Urothelium cell line (cell line): ENCODE measurements at regions not wholly inside any gene's neighbourhood (a gene's known extent, or its start where the extent isn't known, plus 50 kb on each side); places are given as distances from the start of the nearest gene placed in this dataset.

Source experiments
- DNase-seq: peaks from one replicate; pipeline ENCODE4 v3.0.0; 2011; ENCODE audit warnings: low spot score, mixed read lengths
- FAIRE-seq: peaks from 2 replicates; lab custom pipeline; 2011; peaks lifted over from hg19 to GRCh38; lab: Jason Lieb, UNC

DNA sequence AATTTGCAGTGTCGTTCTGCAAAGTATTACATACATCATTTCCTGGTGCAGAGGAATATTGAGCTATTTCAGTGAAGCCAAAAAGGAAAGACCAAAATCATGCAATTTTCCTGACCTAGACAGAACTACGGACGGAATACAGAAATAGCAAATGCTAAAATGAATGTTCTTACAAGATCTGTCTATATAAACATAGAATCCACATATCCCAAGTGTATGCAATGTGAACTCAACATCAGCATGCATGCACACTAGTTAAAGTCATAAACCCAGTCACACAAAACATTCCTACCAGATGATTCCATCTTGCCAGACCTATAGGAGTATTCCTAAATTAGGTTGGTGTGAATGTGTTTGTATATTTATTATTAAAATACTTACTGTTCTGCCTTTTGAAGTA, 383.7 kb upstream of the ZNF507 start:
- DNase-seq: no peak
- no peak for FAIRE-seq

DNA sequence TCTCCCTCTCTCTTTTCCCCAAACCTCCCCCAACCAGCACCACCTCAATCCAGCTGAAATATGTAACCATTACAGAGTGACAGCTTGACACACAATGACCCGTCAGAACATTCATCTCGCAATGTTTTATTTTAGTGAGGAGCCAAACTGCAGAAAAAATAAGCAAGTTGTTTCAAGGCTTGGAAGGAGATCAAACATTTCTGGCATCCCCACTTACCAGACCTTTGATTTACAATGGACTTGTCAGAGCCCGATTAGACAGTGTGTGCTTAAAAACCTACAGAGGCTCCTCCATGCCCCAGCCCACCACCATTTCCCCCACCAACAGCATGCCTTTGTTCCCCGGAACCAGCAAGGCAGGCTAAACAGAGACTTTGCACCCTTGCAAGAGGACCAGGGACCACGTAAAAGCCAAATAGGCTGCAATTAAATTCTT, 382.8 kb upstream of the ZNF507 start:
- FAIRE-seq: no peak
- peak; percentile 24 for DNase-seq

DNA sequence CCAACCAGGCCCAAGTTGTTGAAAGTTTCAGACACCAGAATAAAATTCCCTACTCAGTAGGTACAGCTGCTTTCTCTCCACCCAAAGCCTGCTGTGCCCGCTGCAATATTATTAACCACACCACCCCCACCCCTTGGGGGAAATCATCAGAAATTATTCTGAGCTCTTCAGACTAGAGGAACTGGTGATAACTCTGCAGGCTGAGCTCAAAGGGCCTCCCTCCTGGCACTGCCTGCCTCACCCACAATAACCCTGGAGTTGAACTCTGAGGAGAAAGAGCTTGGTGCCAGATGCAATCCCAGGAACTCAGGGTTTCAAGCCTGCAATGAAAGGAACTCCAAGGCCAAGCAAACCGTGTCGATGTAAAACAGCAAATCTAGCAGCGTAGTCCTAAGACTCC, 381.7 kb upstream of the ZNF507 start:
- FAIRE-seq (no peak), DNase-seq (no peak)

DNA sequence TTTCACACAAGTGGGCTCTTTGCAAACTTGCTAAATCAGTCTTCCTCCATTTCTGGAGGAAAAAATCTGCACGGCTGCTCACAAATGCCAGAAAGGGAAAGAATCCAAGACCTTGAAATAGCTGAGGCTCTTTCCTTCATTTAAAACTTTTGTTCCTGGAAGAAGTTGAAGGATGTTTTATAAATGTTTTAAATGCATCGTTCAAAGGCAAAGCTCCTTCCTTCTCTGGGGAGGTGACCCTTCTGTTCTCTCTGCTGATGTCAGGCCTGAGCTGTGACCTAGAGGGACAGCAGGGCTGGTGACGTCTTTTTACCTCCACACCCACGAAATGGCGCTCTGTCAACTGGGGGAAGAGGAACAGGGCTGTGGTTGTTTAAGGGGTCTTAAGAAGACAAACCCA, 376.4 kb upstream of the ZNF507 start:
- DNase-seq (no peak), FAIRE-seq (no peak)

DNA sequence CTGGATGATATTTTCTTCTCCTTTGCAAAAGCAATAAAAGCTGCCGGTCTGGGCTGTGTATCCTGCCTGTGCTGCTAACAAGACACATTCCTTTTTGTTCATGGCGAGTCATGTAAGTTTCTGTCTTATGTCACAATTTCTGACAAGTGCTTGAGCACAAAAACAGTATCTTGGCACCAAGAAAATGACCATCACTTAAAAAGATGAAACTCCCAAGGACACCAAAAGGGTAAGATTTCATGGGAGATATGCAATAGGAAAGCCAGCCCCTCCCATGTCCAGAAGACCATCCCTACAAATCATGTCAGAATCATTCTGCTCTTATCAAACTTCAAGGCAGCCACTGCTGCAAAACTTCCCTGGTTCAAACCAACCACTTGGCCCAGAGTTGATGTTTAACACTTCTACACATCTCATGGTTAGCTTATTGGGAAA, 375.4 kb upstream of the ZNF507 start:
- no peak for FAIRE-seq
- DNase-seq: no peak

DNA sequence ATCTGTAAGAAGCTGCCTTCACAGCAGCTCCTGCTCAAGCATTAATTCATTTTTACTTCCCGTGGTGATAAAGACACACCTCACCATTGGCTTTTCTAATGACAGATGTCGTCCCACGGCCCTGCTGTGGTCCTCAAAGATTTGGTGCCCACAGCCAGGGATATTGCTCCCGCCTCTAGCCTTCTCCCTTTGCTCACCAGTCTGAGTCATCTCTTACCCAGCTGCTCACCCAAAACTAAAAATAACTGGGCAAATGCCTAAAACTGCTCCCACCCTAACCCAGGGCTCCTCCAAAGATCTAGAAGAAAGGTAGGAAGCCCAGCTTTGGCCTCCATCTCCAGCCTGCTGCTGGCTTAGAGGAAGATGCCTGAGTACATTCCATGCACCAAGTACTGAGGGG, 371.1 kb upstream of the ZNF507 start:
- FAIRE-seq: no peak
- no peak for DNase-seq

DNA sequence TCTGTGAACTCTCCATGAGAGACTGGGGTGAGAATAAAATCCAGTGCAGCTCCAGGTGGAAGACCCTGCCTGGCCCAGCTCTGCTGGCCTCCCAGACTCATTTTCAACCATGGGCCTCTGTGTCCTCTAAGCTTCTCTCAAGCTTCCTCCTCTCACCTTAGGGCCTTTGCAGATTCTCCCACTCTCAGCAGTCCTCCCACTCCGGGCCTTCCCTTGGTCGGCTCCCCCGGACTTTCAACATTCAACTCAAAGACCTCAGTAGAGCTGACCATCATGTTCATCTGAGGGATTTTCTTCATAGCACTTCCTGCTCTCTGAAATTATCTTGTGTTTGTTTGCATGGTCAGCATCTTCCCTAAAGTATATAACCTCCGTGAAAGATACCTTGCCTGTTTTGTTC, 370.5 kb upstream of the ZNF507 start:
- DNase-seq: no peak
- FAIRE-seq: no peak

DNA sequence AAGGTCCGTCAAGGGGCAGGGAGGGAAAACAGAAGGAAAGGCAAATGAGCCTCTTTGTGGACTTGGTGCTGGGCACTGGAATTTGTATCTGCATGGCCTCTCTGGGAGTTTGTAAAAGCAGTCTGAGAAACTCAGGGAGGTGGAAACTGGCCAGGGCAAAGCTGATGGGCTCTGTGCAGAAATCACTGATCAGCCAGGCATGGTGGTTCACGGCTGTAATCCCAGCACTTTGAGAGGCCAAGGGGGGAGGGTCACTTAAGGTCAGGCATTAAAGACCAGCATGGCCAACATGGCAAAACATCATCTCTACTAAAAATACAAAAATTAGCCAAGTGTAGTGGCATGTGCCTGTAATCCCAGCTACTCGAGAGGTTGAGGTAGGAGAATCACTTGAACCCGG, 369.9 kb upstream of the ZNF507 start:
- DNase-seq (no peak), FAIRE-seq (no peak)

DNA sequence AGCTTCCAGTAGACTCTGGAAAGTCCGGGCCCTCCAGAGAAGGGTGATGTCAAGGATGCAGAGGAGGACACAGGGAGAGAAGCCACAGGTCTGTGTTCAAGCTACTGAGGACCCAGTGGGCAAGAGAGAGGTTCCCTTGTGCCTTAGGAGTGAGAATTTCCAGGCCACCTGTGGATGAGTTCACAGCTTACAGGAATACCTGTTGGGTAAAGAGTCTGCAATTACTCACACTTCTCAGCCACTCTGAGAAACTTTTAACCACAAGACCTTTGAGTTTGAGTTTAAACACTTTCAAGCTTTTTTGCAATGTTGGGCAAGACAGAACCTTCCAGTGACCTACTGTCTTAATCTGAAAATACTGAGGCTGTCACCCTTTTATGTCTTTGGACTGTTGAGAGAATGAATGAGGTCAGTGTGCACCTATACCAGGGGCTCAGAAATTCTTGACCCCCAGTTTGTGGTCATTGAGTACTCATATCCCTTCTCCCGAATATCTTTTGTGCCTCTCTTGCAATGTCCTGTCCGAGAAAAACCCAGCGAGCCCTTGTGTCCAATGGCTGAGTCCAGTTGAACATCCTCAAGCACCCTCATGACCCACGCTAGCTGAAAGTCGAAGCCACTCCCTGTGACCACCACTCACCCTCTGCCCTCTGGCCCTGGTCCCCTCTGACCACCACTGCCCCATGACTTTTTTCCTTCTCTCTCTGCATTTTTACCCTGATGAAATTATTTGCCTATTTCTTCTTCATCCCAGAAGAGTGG, 368.5 kb upstream of the ZNF507 start:
- FAIRE-seq (no peak), DNase-seq (no peak)

DNA sequence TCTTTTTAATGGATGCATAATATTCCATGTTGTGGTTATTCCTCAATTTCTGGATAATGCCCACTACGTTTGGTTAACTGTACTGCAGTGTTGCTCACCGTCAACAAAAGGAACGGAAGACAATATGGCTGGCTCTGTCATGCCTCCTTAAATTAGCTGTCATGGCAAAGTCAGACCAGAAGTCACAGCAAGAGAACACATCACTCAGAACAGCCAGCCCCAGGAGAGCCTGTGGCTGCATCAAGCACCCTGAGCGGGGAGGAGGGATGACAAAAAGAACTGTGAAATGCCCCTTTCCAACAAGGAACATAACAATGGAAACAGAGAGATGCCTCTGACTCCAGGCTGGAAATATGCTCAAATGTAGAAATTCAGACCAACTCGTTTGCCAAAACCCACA, 366.0 kb upstream of the ZNF507 start:
- FAIRE-seq (no peak), DNase-seq (no peak)

DNA sequence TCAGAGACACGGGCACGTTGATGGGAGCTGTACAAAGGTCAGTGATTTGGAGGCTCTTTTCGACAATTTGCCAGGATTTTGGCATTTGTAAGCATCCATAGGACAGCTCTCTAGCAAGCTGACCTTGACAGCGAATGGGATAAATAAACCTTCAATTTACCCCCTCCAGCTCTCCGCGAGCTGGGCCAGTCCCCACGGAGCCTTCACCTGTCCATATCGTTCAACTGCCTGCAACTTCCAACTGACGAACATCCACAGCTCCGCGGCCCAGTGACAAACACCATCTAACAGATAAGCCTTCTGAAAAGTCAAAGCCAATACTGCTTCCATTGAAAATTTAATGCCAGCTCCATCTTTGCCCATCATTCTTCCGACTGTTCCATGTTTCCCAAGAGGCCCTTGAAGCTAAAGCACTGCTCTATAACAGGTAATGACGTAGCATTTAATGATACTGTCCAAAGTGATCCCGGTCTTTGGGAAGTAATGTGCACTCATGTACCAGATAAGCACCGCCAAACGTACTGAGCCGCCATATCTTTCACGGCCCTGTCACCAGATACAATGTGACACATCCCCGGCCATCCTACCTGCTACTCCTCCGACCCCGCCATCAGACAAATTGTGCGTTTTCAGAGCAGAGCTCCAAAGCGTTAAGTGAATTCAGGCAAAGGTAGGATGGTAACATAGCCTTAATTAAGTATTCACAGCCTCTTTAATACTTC, 365.3 kb upstream of the ZNF507 start:
- FAIRE-seq (no peak), DNase-seq (no peak)

DNA sequence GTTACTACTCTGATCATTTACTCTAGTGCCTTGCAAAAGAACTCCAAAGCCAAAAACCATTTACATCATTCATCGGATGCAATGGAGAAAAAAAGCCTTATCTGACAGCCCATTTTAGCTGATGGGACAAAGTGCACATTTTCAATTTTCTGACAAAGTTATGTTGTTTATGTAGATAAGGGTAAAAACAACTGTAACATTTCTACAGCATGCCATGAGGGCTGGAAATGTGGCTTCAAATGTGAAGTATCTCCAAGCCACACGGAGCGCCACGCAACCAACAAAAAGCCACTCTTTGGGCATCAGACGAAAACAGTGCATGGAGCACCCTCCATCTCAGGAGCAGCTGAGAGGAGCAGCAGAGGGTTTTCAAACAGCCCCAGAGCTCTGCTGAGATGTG, 364.6 kb upstream of the ZNF507 start:
- no peak for DNase-seq

DNA sequence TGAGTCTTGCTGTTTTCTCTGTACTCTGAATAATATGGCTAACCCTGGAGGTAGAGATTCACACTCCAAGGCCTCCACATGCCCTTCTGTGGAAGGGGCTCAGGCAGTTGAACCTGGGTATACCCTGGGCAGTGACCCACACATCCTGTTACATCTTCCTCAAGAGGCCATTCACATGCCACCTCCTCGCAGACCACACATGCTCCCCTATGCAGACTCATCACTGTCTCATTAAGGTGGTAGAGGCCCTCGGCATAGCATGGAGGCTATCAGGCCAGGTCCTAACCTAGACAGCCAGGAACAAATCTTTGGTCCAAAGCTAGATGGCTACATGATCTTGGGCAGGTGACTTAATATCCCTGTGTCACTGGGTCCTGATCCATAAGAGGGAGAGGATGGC, 363.9 kb upstream of the ZNF507 start:
- DNase-seq (no peak), FAIRE-seq (no peak)

More for the DNA sequence above, 364.6 kb upstream of the ZNF507 start:
- no peak for FAIRE-seq

DNA sequence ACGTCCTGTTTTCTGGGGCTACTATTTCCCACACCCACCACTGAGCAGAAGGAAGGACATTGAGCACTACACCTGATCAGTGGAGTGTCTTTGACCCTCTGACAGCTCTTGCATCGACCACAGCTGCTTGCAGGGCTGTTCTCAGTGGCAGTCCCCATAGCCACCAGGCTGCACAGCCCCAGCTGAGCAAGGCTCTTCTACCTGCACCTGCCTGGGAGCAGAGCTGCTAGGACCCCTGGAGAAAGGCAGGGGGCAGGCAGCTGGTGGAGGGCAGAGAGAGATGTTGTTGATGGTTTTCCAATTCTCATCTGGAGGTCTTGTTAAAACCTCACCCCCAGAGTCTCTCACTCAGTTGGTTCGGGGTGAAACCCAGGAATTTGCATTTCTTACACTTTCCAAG, 361.8 kb upstream of the ZNF507 start:
- no peak for DNase-seq
- no peak for FAIRE-seq

DNA sequence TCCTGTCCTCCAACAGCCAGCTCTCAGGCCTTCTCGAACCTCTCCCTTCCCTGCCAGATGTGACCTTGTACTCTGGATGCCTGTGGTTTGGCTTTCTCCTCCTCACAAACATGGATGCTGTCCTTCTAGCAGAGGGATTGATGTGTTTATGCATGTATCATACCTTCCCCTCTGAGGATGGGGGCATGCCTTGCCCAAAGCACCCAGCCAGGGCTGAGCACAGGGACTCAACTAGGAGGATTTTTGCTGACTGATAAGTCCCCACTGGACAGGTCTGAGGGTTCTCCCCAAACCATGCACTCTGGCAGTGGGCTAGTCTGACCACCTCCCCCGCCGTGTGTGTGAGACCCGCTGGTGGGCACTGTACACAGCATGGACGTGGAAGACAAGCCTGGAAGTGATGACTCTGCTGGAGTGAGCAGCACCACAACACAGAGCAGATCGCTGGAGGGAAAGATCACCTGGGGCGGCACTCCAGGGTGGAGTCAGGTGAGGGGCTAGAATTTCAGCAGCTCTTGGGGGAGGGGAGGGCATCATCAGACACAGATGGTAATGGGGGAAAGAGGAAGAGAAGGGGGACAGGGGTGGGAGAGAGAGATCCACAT, 360.3 kb upstream of the ZNF507 start:
- no peak for DNase-seq
- FAIRE-seq: no peak

DNA sequence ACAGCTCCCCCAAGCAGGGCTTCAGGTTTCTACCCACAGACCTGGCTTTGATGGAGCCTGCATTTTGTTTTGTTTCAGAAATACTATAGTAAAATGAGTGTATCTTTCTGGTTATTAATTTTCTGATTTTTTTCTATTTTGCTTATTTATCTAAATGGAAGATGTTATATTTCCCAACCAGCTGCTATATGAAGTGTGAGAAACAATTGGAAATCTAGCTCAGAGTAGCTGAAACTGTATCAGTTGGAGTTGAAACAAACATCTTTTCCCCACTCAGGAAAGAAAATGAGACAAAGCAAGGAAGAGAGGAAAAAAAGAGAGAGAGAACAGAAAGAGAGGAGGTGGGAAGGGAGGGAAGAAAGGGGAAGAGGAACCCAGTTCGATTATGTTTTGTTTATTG, 358.5 kb upstream of the ZNF507 start:
- FAIRE-seq (no peak), DNase-seq (no peak)

DNA sequence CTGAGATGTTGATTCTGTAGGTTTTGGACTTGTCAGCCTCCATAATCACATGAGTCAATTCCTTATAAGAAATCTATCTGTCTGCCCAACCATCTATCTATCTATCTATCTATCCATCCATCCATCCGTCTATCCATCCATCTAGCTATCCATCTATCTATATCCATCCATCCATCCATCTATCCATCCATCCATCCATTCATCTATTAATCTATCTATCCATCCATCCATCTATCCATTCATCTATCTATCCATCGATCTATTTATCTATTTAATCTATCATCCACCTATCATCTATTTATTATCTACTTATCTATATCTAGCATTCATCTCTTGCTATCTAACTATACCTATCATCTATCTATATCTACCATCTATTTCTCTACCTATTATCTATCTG, 357.2 kb upstream of the ZNF507 start:
- DNase-seq (no peak), FAIRE-seq (no peak)

DNA sequence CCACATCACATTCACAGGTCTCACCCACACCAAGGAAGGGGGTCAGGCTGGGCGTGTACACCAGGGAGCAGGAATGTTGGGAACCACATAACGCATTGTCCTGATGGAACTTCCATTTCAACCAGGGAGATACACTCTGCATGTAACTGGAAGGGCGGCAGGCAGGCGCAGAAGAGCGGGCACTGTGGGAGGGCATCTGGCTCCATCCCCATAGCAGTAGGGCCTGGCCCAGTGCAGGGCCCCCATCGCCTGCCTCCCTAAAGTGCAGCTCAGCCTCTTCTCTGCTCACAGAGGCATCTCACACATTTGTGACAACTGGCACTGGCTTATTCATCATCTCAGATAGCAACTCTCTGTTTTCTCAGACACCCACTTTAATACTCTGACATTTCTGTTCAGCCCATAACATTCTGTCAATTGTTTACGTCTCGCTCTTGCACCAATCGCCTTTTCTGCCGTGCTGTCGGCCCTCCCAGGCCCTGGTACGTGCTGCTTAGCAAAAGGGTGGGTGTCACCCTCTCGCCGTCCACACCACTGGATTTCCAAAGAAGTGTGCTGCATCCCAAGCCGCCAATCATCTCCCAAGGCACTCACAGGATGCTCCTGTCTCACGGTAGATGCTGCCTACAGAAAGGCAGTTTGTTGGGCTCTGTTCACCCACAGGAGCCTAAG, 353.3 kb upstream of the ZNF507 start:
- DNase-seq: no peak
- FAIRE-seq: no peak

DNA sequence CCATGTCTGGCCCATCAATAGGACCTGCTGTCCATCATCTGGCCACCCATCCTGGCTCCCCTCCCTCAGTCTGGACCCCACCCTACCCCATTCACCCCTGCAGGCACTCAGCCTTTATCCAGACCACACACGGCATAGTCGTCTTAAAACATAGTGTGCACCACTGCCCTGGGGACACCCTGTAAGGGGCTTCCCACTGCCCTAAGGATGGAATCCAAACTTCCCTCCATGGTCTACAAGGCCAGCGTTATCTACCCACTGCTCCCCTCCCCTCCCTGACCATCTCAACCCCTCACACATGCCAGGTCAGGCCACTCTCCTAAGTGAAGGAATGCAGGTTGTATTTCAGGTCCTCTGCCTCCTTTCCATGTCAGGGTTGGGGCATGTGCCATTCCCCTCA, 352.7 kb upstream of the ZNF507 start:
- FAIRE-seq (no peak), DNase-seq (no peak)

DNA sequence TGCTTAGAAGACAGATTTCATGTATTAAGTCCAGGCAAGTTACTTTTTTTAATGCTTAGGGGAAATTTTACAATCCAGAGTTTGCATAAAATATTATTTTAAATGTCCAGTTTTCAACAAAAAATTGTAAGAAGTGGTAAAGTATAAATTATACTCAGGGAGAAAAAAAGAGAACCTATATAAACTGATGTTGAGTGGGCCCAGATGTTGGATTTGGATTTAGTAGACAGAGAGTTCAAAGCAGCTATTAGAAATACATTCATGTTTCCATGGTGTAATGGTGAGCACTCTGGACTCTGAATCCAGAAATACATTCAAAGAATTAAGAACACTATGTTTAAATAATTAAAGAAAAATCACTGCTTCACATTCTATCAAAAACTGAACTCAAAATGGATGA, 349.9 kb upstream of the ZNF507 start:
- DNase-seq (no peak), FAIRE-seq (no peak)

DNA sequence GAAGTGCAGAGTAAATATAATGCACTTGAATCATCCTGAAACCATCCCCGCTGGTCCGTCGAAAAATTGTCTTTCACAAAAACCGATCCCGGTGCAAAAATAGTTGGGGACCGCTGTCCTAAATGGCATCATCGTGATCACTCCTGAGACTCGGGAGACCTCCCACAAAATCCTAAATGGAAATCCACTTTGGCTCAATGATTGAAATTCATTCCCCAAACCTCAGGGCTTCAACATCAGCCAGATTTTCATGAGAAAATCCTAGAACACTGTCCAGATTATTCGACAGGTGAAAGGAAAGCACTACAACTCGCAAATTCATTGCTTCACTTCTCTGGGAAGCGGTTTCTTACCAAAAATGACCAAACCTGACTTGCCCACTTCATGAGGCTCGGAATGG, 335.3 kb upstream of the ZNF507 start:
- DNase-seq (no peak), FAIRE-seq (no peak)

DNA sequence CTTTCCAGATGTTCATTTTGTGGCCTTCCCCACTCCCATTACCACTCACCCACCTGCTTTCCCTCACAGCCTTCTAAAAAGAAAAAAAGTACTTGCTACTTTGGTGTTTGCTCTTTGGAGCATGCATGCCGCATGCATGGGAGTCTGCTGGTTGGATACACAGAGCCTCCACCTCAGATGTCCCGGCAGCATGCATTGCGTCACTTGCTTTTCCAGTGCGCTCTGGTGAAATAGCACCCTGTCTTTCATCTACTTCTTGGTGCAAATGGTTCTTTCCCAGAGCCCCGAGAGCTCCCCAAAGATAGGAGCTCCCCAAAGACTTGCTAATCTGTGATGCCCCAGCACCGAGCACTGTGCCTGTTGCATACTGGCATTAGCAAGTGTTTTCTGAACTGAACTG, 333.2 kb upstream of the ZNF507 start:
- DNase-seq (no peak), FAIRE-seq (no peak)
